ENCODE measurements at regions not wholly inside any gene's neighbourhood (a gene's known extent, or its start where the extent isn't known, plus 50 kb on each side); places are given as distances from the start of the nearest gene placed in this dataset.

DNA sequence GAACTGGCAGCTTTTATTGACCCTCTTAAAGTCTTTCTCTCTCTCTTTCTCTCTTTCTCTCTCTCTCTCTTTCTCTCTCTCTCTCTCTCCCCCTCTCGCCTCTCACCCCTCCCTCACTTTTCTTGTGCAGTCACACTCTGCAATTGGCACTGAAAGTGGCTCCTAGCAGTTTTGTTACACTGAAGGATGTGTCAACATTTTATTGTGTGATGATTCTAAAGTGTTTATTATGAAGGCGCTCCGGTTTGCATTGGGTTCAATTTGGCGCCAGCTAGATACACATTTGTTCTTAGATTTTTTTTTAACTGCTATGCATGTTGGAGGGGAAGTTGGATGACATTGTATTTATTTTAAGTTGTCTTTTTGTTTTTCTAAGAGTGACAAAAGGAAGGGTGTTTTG, 64.0 kb upstream of the CHRM3 start:
- DNase-seq = no peak

DNA sequence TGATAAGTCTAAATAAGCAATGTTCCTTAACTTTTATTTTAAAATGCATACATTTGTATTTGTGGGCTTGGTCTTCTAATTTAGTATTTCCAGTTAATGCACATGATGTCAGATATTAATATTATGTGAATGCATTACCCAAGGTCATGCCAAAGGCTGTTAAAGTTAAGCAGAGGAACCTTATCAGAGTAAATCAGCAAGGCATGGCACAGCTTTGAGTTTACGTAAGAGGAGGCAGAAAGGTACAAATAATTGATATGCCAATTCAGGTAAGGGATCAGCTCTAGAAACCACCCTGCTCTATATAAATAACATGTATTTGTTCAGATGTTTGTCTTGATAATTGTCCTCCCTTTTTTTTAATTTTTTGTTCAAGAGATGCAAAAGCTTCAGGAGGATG, 64.5 kb upstream of the CHRM3 start:
- no peak for DNase-seq

DNA sequence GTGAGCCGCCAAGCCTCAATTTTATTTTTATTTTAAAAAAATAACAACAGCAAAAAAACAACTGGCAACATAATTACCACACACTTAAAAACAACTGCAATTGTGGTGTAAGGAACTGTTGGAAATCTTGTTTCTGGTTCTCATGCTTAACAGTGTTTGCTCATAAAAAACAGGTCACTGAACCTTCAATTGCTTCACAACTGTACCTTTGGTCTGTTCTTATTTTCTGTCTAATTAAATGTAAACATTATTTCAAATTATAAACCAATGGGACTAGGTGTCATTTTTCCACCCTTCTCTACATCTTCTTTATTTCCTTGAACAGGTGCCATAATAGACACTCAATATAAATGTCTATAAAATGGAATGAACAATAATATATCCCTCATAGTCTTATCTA, 68.4 kb upstream of the CHRM3 start:
- DNase-seq = no peak

DNA sequence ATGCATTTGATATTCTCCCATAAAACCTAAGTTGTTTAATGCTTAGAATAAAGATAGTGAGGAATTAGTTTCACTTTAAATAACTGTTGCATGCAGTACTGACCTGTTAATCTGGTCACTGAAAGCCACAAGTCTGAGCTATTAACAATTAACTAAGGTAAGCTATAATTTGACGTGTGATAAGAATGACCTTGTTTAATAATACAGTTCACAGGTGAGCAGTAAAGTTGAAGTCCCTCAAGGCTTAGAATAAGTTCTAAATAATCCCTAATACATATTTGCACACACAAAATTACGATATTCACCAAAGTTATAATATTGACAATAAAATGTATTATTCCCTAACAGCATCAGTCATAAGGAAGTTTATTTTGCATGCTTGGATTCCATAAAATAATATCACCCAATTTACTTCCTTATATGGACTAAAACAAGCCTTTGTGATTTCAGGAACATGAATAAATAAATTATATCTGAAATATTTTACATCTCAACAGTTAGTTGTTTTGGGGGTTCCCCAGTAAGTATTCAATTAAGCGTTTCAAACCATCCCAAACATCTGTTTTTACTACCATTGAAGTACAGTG, 70.6 kb upstream of the CHRM3 start:
- DNase-seq = no peak

DNA sequence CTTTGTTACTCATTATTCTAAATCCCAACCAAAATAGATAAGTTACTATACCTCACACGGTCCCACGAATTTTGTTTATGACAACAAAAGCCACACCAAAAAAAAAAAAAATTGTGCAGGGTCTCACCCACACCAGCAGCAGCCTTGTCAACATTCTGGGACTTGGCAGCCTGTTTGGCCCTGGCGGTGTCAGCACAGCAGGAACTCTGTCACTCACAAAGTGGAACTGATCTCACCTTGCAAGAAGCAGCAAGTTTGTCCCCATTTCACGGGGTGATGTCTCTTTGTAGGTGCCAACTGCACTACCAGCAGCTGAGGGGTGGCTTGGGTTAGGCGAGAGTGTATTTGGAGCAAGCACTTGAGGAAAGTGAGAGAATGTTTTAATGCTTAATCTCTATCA, 75.0 kb upstream of the CHRM3 start:
- DNase-seq = no peak

DNA sequence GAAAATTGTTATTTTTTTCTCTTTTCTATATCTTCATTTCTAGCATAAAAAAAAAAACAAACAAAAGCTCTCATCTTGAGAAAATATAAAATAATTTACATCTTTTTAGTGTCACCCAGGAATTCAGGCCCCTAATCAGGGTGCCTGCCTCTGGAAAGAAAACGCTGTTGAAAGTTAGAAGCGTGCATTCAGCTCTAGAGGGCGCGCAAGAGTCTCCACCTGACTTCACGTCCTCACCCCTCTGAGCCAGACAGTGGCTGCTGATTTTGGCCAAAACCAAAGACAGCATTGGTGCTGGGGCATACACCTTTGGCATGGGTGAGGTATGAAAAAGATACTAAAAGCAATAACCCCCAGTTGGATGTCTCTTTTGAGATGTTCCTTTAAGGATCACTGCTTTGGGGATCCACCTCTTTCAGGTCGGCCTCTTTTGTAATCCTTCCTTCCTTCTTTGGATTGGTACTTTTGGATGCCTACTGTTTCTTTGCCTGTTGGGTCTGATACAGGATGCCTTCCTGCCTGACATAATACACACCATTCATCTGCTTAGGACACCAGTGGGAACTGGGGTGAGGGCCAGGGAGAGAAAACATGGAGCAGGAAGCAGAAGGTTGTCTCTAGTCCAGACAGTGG, 77.6 kb upstream of the CHRM3 start:
- DNase-seq = no peak

DNA sequence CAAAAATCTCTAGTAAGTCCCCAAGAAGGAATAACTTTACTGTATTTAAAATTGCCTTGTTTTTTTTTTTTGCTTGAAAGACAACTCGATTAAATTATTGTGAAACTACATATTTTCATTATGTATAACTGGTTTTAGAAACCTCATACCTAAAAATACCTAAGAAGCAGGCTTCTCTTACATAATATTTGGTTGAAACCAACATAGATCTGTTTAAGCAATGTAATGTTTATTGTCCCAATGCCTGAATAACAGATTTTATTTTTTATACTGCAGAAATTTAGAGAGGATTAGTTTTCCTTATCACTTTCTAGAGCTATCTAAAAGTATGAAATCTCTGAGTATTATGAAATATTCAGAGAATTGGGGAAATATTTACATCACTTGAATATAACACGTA, 78.5 kb upstream of the CHRM3 start:
- DNase-seq = no peak

DNA sequence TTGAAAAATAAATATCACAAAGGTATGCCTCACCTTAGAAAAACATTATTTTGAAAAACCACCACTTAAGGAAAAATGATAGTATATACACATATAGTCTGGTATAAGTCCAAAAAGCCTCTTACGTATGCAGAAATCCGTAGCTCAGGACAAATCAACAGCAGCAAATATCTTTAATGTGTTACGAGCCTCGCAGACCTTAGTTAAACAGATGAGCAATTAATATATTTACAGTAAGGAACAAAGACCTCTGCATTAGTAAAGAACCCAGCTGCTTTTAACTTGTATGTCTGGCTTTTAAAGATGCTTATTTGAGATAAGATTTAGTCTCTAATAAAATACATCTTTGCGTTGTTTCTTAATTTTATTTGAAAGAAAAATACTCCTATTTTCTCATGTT, 79.9 kb upstream of the CHRM3 start:
- no peak for DNase-seq

DNA sequence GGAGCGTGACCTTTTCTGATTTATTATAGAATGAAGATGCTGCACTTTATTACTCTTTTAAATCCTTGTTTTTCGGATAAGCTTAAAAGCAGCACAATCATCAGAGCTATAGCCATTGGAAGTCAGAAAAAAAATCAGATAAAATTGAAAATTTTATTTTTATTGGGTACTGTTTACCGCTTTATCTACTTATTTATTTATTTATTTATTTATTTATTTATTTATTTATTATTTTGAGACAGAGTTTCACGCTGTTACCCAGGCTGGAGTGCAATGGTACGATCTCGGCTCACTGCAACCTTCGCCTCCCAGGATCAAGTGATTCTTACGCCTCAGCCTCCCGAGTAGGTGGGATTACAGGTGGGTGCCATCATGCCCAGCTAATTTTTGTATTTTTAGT, 83.1 kb upstream of the CHRM3 start:
- no peak for DNase-seq

DNA sequence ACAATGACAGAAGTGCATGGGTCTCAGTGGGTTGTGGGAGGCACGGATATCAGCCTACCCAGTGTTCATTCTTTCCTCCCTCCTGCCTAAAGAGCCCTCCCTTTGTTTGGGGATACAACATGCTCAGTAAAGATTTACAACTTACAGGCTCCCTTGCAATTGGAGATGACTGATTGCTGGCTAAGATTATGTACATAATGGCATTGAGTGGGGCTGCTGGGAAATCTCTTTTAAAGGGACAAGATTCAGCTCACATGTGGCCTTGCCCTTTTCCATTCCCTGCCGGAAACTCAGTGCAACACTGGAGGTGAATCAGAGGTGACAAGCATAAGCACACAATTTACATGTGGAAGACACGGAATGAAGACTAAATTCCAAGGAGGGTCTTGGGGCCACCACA, 83.7 kb upstream of the CHRM3 start:
- no peak for DNase-seq

DNA sequence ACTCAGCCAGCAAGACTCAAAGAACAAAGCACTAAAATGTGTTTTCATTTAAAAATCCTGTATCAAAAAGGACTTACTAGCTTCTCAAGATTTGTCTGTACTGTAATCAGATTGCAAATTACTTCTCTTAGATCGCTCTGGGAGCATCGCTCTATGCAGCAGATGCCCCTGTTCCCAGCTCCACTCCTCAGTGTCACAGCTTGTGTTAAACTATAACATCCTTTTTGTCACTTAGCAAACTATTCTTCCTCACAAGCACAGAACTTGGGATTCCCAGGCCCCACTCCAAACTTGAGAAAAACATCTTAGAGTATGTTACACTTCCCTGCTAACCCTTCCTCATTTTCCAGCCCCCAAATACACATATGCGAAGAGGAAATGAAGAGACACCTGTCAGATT, 85.1 kb upstream of the CHRM3 start:
- DNase-seq = no peak

DNA sequence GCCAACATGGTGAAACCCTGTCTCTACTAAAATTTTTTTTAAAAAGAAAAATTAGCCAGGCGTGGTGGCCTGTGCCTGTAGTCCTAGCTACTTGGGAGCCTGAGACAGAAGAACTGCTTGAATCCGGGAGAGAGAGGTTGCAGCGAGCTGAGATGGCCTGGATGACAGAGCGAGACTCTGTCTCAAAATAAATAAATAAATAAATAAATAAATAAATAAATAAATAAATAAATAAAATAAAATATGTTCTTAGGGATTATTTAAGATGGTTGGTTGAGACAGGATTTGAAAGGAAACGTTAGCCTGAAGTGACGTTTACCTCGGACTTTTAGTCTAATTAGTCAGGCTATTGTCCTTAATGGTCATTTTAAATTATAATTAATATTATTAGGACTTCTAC, 88.5 kb upstream of the CHRM3 start:
- DNase-seq = no peak

DNA sequence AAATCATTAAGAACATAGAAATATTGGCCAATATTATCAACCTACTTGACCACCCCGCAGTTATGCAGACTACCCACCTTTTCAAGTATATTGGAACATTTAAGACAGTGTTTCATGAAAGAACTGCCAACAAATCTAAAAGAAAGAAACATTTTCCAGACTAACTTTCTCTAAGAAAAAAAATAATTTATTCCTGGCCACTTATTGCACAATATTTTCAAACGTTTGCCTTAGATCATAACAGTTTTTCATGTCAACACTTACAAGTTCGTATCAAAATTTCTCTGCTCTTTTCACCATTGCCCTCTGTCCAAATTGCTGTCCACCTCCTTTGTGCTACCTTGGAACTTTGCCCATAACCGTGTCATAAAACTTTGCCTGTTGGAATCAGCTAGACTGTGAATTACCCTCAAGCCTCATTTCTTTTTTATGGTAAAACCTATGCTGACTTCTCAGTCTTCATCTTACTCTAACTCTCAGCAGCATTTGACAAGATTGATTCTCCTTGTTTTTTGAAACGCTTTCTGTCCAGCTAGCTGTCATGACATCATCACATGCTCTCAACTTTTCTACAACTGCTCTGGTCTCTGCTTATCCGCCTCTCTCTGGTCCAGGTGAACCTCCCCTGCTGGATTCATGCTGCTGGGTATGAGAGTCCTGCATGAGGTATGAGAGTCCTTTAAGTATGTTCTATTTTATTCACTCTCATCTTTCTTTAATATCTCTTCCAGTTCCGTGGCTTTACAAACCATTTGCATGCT, 92.8 kb upstream of the CHRM3 start:
- no peak for DNase-seq

DNA sequence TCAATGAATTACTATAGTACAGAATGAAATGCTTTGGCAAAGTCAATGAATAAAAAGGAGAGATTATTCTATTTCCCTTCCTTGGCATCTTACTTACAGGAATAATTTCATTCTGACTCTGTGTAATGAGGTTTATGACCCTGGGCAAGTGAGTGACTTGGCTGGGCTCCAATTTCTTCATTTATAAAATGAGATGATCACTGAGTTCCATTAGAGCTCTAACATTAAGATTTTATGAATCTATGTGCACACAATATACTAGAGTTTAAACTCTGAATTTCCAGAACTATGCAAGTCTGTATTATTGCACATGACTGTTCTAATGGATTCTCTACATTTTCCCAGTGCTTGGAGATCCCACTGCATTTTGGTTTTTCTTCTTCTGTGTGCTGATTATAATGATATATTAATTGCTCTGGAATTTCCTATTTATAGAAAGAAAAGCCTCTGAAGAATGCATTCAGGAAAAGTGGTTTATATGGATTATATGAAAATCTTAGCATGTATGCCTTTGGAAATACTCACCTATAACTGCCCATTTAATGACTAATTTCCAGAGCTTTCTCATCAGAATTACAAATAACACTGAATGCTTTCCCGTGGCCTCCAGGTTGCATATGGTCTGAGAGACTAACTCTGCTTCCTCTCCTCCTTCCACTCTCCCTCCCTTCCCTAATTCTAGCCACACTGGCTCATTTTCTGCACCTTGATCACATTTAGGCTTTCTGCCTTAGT, 97.4 kb upstream of the CHRM3 start:
- no peak for DNase-seq

DNA sequence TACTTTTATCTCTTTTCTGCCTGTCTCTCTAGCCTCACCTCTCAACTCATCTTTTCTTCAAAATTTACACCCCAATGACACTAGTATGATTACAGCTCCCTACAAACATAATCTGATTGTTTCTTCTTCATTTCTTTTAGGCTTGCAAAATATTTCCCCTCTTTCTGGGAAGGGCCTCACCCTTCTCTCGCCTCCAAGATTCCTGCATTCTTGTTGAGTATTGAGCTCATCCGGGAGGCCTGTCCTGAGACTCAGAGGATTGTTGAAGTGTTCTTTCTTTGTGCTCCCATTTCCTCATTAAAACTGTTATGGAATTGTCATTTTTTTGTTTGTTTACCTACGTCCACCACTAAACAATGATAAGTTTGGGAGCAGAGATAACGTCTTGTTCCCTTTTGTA, 99.1 kb upstream of the CHRM3 start:
- no peak for DNase-seq

DNA sequence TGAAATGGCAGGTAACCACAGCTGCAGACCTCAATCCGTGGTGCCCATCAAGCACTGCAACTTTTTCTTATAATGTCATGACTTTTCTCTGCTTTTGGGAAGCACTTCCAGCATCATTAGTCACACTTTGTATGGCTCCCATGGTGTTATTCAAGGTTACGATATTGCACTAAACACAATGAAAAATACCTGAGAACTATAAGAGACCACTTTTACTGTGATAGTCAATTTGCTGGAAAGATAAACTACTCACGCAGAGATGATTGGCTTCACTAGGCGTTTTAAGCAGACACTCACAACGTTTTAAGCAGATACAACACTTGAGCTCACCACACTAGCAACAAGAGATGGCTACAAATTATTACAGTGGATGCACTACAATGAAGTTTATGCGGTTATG, 103.2 kb upstream of the CHRM3 start:
- DNase-seq = no peak

DNA sequence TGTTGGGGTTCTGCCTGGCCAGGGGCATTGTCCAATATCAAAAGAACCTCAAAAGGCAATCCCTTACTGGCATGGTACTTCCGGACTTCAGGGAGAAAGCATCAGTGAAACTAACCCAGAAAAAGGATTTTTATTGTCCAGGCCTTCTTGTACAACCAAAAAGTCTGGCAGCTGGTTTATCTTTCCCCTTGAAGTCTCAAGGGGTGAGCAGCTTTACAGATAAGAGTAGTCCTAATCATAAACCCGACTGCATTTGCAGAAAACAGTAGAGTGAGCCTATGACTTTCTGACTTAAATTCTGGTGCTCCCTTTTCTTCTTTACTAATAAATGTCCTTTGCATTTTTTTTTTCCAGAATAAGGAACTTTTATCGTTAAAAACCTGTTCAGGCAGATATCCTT, 104.0 kb upstream of the CHRM3 start:
- no peak for DNase-seq

DNA sequence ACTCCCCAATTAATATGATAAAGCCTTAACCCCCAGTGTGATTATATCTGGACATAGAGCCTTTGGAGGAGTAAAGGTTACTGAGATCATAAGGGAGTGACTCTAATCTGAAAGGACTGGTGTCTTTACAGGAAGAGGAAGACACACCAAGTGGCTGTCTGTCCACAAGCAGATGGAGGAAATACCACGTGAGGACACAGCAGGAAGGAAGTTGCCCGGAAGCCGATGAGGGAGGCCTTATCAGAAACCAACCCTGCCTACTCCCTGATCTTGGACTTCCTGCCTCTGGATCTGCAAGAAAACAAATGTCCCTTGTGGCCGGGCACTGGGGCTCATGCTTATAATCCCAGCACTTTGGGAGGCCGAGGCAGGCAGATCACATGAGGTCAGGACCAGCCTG, 110.3 kb upstream of the CHRM3 start:
- DNase-seq = no peak

DNA sequence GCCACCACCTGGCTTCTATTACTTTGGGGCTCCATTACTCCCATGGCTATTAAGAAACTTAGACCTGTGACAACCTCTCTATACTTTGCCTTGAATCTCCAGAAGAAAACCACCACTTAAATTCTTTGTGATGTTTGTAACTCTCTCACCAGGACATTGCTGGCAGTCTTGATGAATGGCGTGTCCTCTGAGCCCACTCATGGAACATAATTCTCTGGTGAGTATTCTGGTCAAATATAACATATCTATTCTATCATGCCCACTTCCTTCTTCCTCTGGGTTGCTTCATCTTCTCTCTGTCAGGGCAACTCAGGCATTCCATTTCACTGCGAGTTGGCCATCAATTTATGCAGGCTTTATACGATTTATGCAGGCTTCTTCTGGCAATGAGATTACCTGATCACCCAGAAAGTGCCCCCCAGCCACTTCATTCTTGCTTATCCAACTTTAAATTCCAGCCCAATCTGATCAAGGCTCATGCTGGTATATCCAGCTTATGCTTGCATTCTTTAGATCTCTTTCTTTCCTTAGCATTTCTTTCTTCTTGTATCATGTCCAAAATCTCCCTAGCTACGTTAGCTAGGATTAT, 112.0 kb upstream of the CHRM3 start:
- no peak for DNase-seq

DNA sequence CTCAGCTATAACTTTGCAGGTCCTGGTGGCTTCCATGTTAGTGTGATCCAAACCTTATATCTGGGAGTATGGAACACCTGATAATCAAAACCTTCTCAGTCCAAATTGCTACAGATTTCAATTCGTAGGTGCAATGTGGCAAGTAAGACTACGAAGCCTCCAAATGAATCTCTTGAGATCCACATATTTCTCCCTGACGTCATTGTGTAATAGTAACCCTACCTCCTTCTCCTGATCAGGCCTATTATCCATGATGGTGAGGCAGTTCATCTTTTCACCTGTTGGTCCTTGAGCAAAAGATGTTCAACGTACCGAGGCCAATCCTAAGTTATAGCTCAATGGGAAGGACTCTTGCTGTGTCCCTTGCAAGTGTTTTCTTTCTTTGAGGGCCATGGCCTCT, 115.9 kb upstream of the CHRM3 start:
- DNase-seq = no peak

DNA sequence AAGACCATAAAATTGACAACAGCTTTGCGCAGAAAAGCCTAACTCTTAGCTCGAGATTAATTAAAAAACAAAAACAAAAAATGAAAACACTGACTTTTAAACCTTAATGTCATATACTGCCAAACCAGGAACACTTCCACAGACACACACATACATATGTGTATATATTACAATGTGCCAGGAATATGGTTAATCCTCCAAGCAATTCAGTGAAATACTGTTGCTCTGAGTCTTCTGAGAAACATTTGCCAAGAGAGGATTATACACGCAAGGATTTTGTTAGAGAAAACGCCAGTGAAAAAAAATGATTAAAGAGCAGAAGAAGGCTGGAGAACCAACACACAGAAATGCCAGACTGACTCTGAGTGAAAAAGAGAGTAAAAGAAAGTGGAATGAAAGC, 116.7 kb upstream of the CHRM3 start:
- no peak for DNase-seq

DNA sequence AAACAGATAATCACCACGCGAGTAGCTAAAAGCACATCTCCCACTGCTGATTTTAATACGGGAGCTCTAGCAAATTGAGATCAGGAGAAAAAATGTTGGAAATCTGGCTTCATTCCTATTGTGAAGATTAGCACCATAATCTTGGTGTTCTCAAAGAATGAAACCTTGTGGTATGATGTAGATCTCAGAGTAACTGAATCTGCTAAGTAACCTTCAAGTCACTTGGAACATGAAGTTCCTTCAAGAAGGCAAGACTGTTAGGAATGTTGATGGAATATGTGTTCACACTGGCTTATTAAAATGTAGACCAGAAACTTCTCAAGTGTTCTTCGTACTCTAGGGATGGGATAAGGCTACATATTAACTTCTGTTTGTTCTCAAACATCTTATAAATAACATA, 117.4 kb upstream of the CHRM3 start:
- DNase-seq = no peak

DNA sequence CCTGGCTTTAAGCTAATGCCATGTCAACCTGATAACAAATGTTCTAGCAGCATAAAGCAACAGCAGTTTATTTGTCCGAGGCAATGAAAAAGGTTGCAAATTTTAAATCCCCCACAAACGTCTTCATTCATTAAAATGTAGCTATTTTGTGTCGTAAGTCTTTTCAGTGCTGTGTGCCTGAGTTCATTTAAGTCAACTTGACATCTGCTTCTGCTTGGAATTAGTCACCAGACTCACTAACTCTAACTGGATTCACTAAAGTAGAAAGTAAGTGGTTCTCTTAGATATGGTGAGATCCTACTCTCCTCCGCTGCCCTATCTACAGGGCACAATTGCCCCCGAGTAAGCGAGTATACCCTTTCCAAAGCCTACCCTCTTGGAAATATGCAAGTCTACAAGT, 118.4 kb upstream of the CHRM3 start:
- DNase-seq = no peak

DNA sequence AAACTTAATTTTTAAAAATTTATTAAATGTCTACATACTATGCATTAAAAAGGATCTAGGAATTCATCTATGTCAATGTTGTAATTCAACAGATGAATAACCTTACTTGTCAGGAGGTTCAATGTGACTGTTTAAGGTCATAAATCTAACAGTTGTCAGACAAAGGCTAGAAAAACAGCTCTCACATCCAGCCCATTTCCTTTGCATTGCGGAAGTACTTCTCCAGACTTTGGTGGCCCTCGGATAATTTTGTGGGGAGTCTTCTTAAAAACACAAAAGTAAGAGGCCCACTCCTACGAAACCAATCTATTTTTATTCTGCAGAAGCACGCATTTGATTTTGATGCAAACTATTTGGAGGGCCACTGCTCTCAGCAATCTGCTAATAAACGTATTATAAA, 122.6 kb upstream of the CHRM3 start:
- no peak for DNase-seq
